Endothelial cell (in vitro differentiated cells): ENCODE measurements at regions not wholly inside any gene's neighbourhood (a gene's known extent, or its start where the extent isn't known, plus 50 kb on each side); places are given as distances from the start of the nearest gene placed in this dataset.

ENCODE experiments used
- DNase-seq: peaks from one replicate; pipeline ENCODE4 v3.0.0; 2021; ENCODE audit warnings: low spot score
- H3K27ac Mint-ChIP-seq: one replicate; pipeline ENCODE4 v1.8.0; 2021; ENCODE audit warnings: mixed read lengths, inconsistent platforms; ENCODE audit not compliant: unreplicated experiment
- H3K27me3 Mint-ChIP-seq: one replicate; pipeline ENCODE4 v1.8.0; 2021; ENCODE audit warnings: mild to moderate bottlenecking, moderate library complexity, mixed read lengths, inconsistent platforms; ENCODE audit not compliant: unreplicated experiment
- H3K36me3 Mint-ChIP-seq: one replicate; pipeline ENCODE4 v1.8.0; 2021; ENCODE audit warnings: mild to moderate bottlenecking, low read depth, mixed read lengths, inconsistent platforms; ENCODE audit not compliant: unreplicated experiment
- H3K4me1 Mint-ChIP-seq: one replicate; pipeline ENCODE4 v1.8.0; 2021; ENCODE audit warnings: mild to moderate bottlenecking, mixed read lengths, inconsistent platforms; ENCODE audit not compliant: unreplicated experiment
- H3K4me3 Mint-ChIP-seq: one replicate; pipeline ENCODE4 v1.8.0; 2021; ENCODE audit warnings: mild to moderate bottlenecking, mixed read lengths, inconsistent platforms; ENCODE audit not compliant: unreplicated experiment
- H3K9me3 Mint-ChIP-seq: one replicate; pipeline ENCODE4 v1.8.0; 2021; ENCODE audit warnings: mixed read lengths, inconsistent platforms; ENCODE audit not compliant: unreplicated experiment
- CTCF ChIP-seq: fragments of 200-600 bp; sonication (generic); IDR thresholded peaks from one replicate; pipeline ENCODE4 v1.5.0; 2021; ENCODE audit warnings: antibody characterized with exemption; ENCODE audit not compliant: unreplicated experiment

GRCh38 chr2:183455056-183455455, 330.8 kb downstream of the NUP35 start:
- Mint-ChIP-seq H3K36me3 (peaks cover 5% of the 10 kb centered on the region), H3K4me1 (peaks cover 2% of the 10 kb centered on the region), H3K27ac (no peak overlapping the region), H3K4me3 (no peak overlapping the region), H3K9me3 (peaks cover 6% of the 10 kb centered on the region), H3K27me3 (peaks cover 2% of the 10 kb centered on the region)
- no peak for DNase-seq
- no peak for TF ChIP-seq CTCF

GRCh38 chr2:183456177-183456576, 331.9 kb downstream of the NUP35 start:
- H3K27me3 Mint-ChIP-seq, result peaks cover 2% of the 10 kb centered on the region
- peaks cover 6% of the 10 kb centered on the region for H3K9me3 Mint-ChIP-seq
- DNase-seq, result no peak
- peaks cover 2% of the 10 kb centered on the region for H3K4me1 Mint-ChIP-seq
- H3K4me3 Mint-ChIP-seq, result no peak overlapping the region
- peaks cover 5% of the 10 kb centered on the region for H3K36me3 Mint-ChIP-seq
- no peak for TF ChIP-seq CTCF
- H3K27ac Mint-ChIP-seq, result no peak overlapping the region

- H3K4me1 Mint-ChIP-seq, result peaks cover 2% of the 10 kb centered on the region
- peaks cover 2% of the 10 kb centered on the region for H3K27me3 Mint-ChIP-seq
- TF ChIP-seq CTCF, result no peak
- H3K4me3 Mint-ChIP-seq, result no peak overlapping the region
- DNase-seq, result no peak
- H3K9me3 Mint-ChIP-seq, result peaks cover 6% of the 10 kb centered on the region
- H3K36me3 Mint-ChIP-seq, result peaks cover 5% of the 10 kb centered on the region
- H3K27ac Mint-ChIP-seq, result no peak overlapping the region
These were observed 334.2 kb downstream of the NUP35 start for GRCh38 chr2:183458460-183458859.

GRCh38 chr2:183459466-183459865, 335.2 kb downstream of the NUP35 start:
- Mint-ChIP-seq H3K27ac (no peak overlapping the region), H3K27me3 (no peaks in the 10 kb centered on the region), H3K4me3 (no peak overlapping the region), H3K4me1 (peaks cover 2% of the 10 kb centered on the region), H3K9me3 (peaks cover 2% of the 10 kb centered on the region), H3K36me3 (peaks cover 2% of the 10 kb centered on the region)
- DNase-seq, result no peak
- TF ChIP-seq CTCF, result no peak

- Mint-ChIP-seq H3K27ac (no peak overlapping the region), H3K36me3 (no peaks in the 10 kb centered on the region), H3K9me3 (no peaks in the 10 kb centered on the region), H3K4me1 (no peaks in the 10 kb centered on the region), H3K4me3 (no peak overlapping the region), H3K27me3 (no peaks in the 10 kb centered on the region)
- TF ChIP-seq CTCF, result no peak
- DNase-seq, result no peak
These were observed 339.6 kb downstream of the NUP35 start for GRCh38 chr2:183463821-183464220.
